SK-N-MC (cell line): ENCODE measurements at regions not wholly inside any gene's neighbourhood (a gene's known extent, or its start where the extent isn't known, plus 50 kb on each side); places are given as distances from the start of the nearest gene placed in this dataset.

Source experiments
- EZH2 ChIP-seq: fragments of 200-600 bp; sonication (generic); IDR thresholded peaks from one replicate; pipeline ENCODE4 v1.6.1; 2017; ENCODE audit warnings: antibody characterized with exemption
- FOXP2 ChIP-seq: optimal IDR thresholded peaks from 2 replicates; pipeline ENCODE3; 2011; ENCODE audit warnings: mild to moderate bottlenecking, moderate library complexity; ENCODE audit not compliant: insufficient read depth; ENCODE audit errors: extremely low read length, control extremely low read depth
- POLR2AphosphoS5 ChIP-seq: IDR thresholded peaks from 2 replicates; pipeline ENCODE4 v1.6.1; 2012; ENCODE audit warnings: mild to moderate bottlenecking, low read depth, low read length, borderline replicate concordance

DNA sequence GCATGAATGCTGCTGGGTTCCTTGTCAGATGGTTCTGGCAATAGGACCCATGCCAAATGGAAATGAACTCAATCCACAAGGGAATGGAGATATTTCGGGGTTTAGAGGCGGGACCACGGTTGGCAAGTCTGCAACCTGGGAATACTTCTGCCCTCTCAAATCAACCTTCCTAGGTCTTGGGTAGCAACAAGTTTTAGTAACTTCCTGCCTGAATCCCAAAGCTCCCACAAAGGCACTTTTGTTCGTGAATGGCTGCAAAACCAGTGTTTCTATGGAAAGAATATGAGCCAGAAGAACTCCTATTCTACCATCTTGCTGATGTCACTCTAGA lies 790.1 kb upstream of the SLC8A1 start:
- TF ChIP-seq POLR2AphosphoS5, result no peak
- TF ChIP-seq EZH2, result no peak
- no peak for TF ChIP-seq FOXP2
